H9 (cell line): ENCODE measurements at regions not wholly inside any gene's neighbourhood (a gene's known extent, or its start where the extent isn't known, plus 50 kb on each side); places are given as distances from the start of the nearest gene placed in this dataset.

Source experiments
- DNase-seq: peaks from one replicate; pipeline ENCODE4 v3.0.0-alpha.2; 2017
- H2AFZ ChIP-seq: one replicate; pipeline ENCODE4 v1.6.1; 2013; ENCODE audit warnings: mild to moderate bottlenecking, low read length, control low read depth, moderate library complexity
- H2AK5ac ChIP-seq: 2 replicates; pipeline ENCODE4 v1.6.1; 2013; ENCODE audit warnings: low read length, control low read depth, mixed read lengths; ENCODE audit not compliant: insufficient read length
- H2BK120ac ChIP-seq: one replicate; pipeline ENCODE4 v1.6.1; 2013; ENCODE audit warnings: low read depth, mild to moderate bottlenecking, low read length, control low read depth, inconsistent platforms; ENCODE audit not compliant: poor library complexity, severe bottlenecking
- H2BK12ac ChIP-seq: 2 replicates; pipeline ENCODE4 v1.6.1; 2013; ENCODE audit warnings: low read length, control low read depth, mixed read lengths, low read depth; ENCODE audit not compliant: insufficient read length
- H2BK15ac ChIP-seq: 2 replicates; pipeline ENCODE4 v1.6.1; 2013; ENCODE audit warnings: low read depth, low read length, control low read depth
- H2BK20ac ChIP-seq: one replicate; pipeline ENCODE4 v1.6.1; 2013; ENCODE audit warnings: low read depth, mild to moderate bottlenecking, low read length, control low read depth, inconsistent platforms; ENCODE audit not compliant: poor library complexity, severe bottlenecking
- H2BK5ac ChIP-seq: 2 replicates; pipeline ENCODE4 v1.6.1; 2013; ENCODE audit warnings: low read length, control low read depth, mixed read lengths; ENCODE audit not compliant: insufficient read length
- H3K14ac ChIP-seq: 2 replicates; pipeline ENCODE4 v1.6.1; 2013; ENCODE audit warnings: low read length, control low read depth; ENCODE audit not compliant: insufficient read depth
- H3K18ac ChIP-seq: 2 replicates; pipeline ENCODE4 v1.6.1; 2013; ENCODE audit warnings: low read depth, mild to moderate bottlenecking, mixed read lengths, low read length, control low read depth; ENCODE audit not compliant: insufficient read length
- H3K23ac ChIP-seq: 2 replicates; pipeline ENCODE4 v1.6.1; 2013; ENCODE audit warnings: low read length, control low read depth, mixed read lengths, low read depth; ENCODE audit not compliant: insufficient read length
- H3K23me2 ChIP-seq: 2 replicates; pipeline ENCODE4 v1.6.1; 2013; ENCODE audit warnings: low read depth, mild to moderate bottlenecking, mixed read lengths, low read length, control low read depth; ENCODE audit not compliant: insufficient read length, poor library complexity, severe bottlenecking
- H3K27ac ChIP-seq: 2 replicates; pipeline ENCODE4 v1.5.1; 2013; ENCODE audit warnings: low read length, control low read depth, mixed read lengths, low read depth; ENCODE audit not compliant: insufficient read length
- H3K27me3 ChIP-seq: 2 replicates; pipeline ENCODE4 v1.6.1; 2013; ENCODE audit warnings: low read length, control low read depth, inconsistent platforms; ENCODE audit not compliant: insufficient read depth
- H3K4ac ChIP-seq: 2 replicates; pipeline ENCODE4 v1.6.1; 2013; ENCODE audit warnings: low read depth, mild to moderate bottlenecking, control low read depth, inconsistent platforms, low read length, moderate library complexity
- H3K4me1 ChIP-seq: 2 replicates; pipeline ENCODE4 v1.6.1; 2013; ENCODE audit warnings: low read length, control low read depth, inconsistent platforms; ENCODE audit not compliant: insufficient read depth
- H3K4me2 ChIP-seq: 2 replicates; pipeline ENCODE4 v1.6.1; 2013; ENCODE audit warnings: low read length, control low read depth, mixed read lengths; ENCODE audit not compliant: insufficient read length, insufficient read depth
- H3K56ac ChIP-seq: 2 replicates; pipeline ENCODE4 v1.6.1; 2013; ENCODE audit warnings: low read depth, mild to moderate bottlenecking, mixed read lengths, low read length, control low read depth; ENCODE audit not compliant: insufficient read length
- H3K79me1 ChIP-seq: 2 replicates; pipeline ENCODE4 v1.6.1; 2013; ENCODE audit warnings: low read depth, mild to moderate bottlenecking, moderate library complexity, low read length, control low read depth, inconsistent platforms; ENCODE audit not compliant: insufficient read depth, poor library complexity, severe bottlenecking
- H3K79me2 ChIP-seq: 2 replicates; pipeline ENCODE4 v1.6.1; 2013; ENCODE audit warnings: low read length, control low read depth, inconsistent platforms; ENCODE audit not compliant: insufficient read depth
- H3K9ac ChIP-seq: 2 replicates; pipeline ENCODE4 v1.6.1; 2013; ENCODE audit warnings: low read length, control low read depth, mixed read lengths; ENCODE audit not compliant: insufficient read length; ENCODE audit errors: extremely low read depth
- H3K9me3 ChIP-seq: one replicate; pipeline ENCODE4 v1.6.1; 2013; ENCODE audit warnings: low read depth, low read length, inconsistent platforms; ENCODE audit not compliant: control insufficient read depth
- H3T11ph ChIP-seq: one replicate; pipeline ENCODE4 v1.6.1; 2013; ENCODE audit warnings: mild to moderate bottlenecking, low read length, control low read depth, inconsistent platforms
- H4K20me1 ChIP-seq: one replicate; pipeline ENCODE4 v1.6.1; 2013; ENCODE audit not compliant: control insufficient read depth, insufficient read length, insufficient read depth
- H4K5ac ChIP-seq: 2 replicates; pipeline ENCODE4 v1.6.1; 2013; ENCODE audit warnings: low read depth, mild to moderate bottlenecking, mixed read lengths, low read length, control low read depth; ENCODE audit not compliant: insufficient read length
- H4K8ac ChIP-seq: replicated peaks from 2 replicates; pipeline ENCODE4 v1.6.1; 2013; ENCODE audit warnings: low read length, control low read depth, mixed read lengths, low read depth; ENCODE audit not compliant: insufficient read length
- H4K91ac ChIP-seq: 2 replicates; pipeline ENCODE4 v1.6.1; 2013; ENCODE audit warnings: low read depth, mild to moderate bottlenecking, moderate library complexity, mixed read lengths, low read length, control low read depth; ENCODE audit not compliant: insufficient read length
- H3K27ac Mint-ChIP-seq, 3 experiments: 2 replicates in 2 of 3; 3 replicates in 1 of 3; pipeline ENCODE4 v1.8.0; 2020 to 2021; ENCODE audit warnings: mixed read lengths in 3 of 3, mild to moderate bottlenecking in 1 of 3, moderate library complexity in 1 of 3
- H3K27me3 Mint-ChIP-seq: 2 replicates; pipeline ENCODE4 v1.8.0; 2021; ENCODE audit warnings: low read depth, mild to moderate bottlenecking, moderate library complexity, mixed read lengths
- H3K36me3 Mint-ChIP-seq, 3 experiments: 2 replicates in 2 of 3; 3 replicates in 1 of 3; pipeline ENCODE4 v1.8.0; 2020 to 2021; ENCODE audit warnings: low read depth in 3 of 3, mixed read lengths in 3 of 3; ENCODE audit not compliant: insufficient read depth in 1 of 3
- H3K4me1 Mint-ChIP-seq, 2 experiments: 2 replicates each; pipeline ENCODE4 v1.8.0; 2020; ENCODE audit warnings: mixed read lengths in 2 of 2
- H3K4me3 Mint-ChIP-seq, 2 experiments: 2 replicates in 1 of 2; 3 replicates in 1 of 2; pipeline ENCODE4 v1.8.0; 2020 to 2021; ENCODE audit warnings: mild to moderate bottlenecking in 2 of 2, mixed read lengths in 2 of 2, moderate library complexity in 1 of 2
- H3K9me3 Mint-ChIP-seq, 2 experiments: 2 replicates in 1 of 2; 3 replicates in 1 of 2; pipeline ENCODE4 v1.8.0; 2020; ENCODE audit warnings: mild to moderate bottlenecking in 2 of 2, mixed read lengths in 2 of 2, moderate library complexity in 1 of 2
- WGBS: extraction: QIAGEN DNeasy Blood & Tissue Kit; methylation state at CpG from one replicate; pipeline ENCODE4 v1.1.7; 2013; ENCODE audit warnings: missing lambda C conversion rate, low lambda C conversion rate, mixed read lengths; ENCODE audit not compliant: insufficient read length; ENCODE audit errors: extremely low coverage; 5-methylcytosine and 5-hydroxymethylcytosine counted together
- TF ChIP-seq, protein P1 (sequence below): fragments of 200-600 bp; sonication (generic); conservative IDR thresholded peaks from 3 replicates; pipeline ENCODE4 v1.8.0; 2021; ENCODE audit warnings: antibody characterized with exemption, mild to moderate bottlenecking

GRCh38 chr14:38022775-38023174 is 184.9 kb upstream of the SSTR1 start:
- H3K27ac ChIP-seq, result no peak overlapping the region
- H3T11ph ChIP-seq, result no peak overlapping the region
- WGBS, result no CpG with 5 or more reads among the region's 3 CpGs
- H4K5ac ChIP-seq, result no peak overlapping the region
- no peak overlapping the region for H2BK12ac ChIP-seq
- H2BK5ac ChIP-seq, result no peak overlapping the region
- no peak overlapping the region for H3K14ac ChIP-seq
- H3K79me2 ChIP-seq, result no peaks in the 10 kb centered on the region
- H3K4me2 ChIP-seq, result no peak overlapping the region
- no peak overlapping the region for H3K9ac ChIP-seq
- H3K4ac ChIP-seq, result no peak overlapping the region
- no peaks in the 10 kb centered on the region for H3K9me3 ChIP-seq
- Mint-ChIP-seq H3K4me1 (no peaks in the 10 kb centered on the region; a peak in 1 of 4 replicates), H3K9me3 (peaks cover 13 to 15% of the 10 kb centered on the region in 2 experiments; a peak in 4 of 5 replicates), H3K27ac (no peak overlapping the region), H3K36me3 (peaks cover 4 to 16% (median 9%) of the 10 kb centered on the region in 3 experiments), H3K4me3 (no peak overlapping the region), H3K27me3 (no peaks in the 10 kb centered on the region; the same call in 1 of the 2 replicates)
- no peaks in the 10 kb centered on the region for H3K23me2 ChIP-seq
- H4K20me1 ChIP-seq, result no peaks in the 10 kb centered on the region
- H2AFZ ChIP-seq, result no peak overlapping the region
- H4K8ac ChIP-seq, result no peak overlapping the region
- no peaks in the 10 kb centered on the region for H3K4me1 ChIP-seq
- no peaks in the 10 kb centered on the region for H3K79me1 ChIP-seq
- TF ChIP-seq, protein P1, sequence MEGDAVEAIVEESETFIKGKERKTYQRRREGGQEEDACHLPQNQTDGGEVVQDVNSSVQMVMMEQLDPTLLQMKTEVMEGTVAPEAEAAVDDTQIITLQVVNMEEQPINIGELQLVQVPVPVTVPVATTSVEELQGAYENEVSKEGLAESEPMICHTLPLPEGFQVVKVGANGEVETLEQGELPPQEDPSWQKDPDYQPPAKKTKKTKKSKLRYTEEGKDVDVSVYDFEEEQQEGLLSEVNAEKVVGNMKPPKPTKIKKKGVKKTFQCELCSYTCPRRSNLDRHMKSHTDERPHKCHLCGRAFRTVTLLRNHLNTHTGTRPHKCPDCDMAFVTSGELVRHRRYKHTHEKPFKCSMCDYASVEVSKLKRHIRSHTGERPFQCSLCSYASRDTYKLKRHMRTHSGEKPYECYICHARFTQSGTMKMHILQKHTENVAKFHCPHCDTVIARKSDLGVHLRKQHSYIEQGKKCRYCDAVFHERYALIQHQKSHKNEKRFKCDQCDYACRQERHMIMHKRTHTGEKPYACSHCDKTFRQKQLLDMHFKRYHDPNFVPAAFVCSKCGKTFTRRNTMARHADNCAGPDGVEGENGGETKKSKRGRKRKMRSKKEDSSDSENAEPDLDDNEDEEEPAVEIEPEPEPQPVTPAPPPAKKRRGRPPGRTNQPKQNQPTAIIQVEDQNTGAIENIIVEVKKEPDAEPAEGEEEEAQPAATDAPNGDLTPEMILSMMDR, result no peak
- H2BK15ac ChIP-seq, result no peak overlapping the region
- H4K91ac ChIP-seq, result no peak overlapping the region
- H2BK20ac ChIP-seq, result no peak overlapping the region
- no peak overlapping the region for H3K56ac ChIP-seq
- H3K23ac ChIP-seq, result no peak overlapping the region
- no peaks in the 10 kb centered on the region for H3K27me3 ChIP-seq
- no peak overlapping the region for H2AK5ac ChIP-seq
- H3K18ac ChIP-seq, result no peak overlapping the region
- no peak overlapping the region for H2BK120ac ChIP-seq
- DNase-seq, result no peak
